Thoracic aorta (tissue), 2 donors: ENCODE measurements at regions not wholly inside any gene's neighbourhood (a gene's known extent, or its start where the extent isn't known, plus 50 kb on each side); places are given as distances from the start of the nearest gene placed in this dataset.

ENCODE experiments used
- ATAC-seq: fragments of 150-250 bp; one replicate; pipeline ENCODE4 v1.8.0; 2017; ENCODE audit warnings: low read depth; ENCODE audit not compliant: insufficient number of reproducible peaks, low FRiP score
- DNase-seq: peaks from one replicate; pipeline ENCODE4 v3.0.0-alpha.2; 2020; ENCODE audit warnings: low spot score
- H3K27ac ChIP-seq, 2 donors: fragments of 200-600 bp; sonication (generic); 1 replicate in 1 of 2; 2 replicates in 1 of 2; pipeline ENCODE4 v1.5.1; 2016; ENCODE audit warnings: mild to moderate bottlenecking in 2 of 2, moderate library complexity in 2 of 2
- H3K27me3 ChIP-seq: fragments of 200-600 bp; sonication (generic); replicated peaks from 2 replicates; pipeline ENCODE4 v1.6.0; 2016; ENCODE audit warnings: mild to moderate bottlenecking; ENCODE audit not compliant: insufficient read depth
- H3K36me3 ChIP-seq: fragments of 200-600 bp; sonication (generic); one replicate; pipeline ENCODE4 v1.5.1; 2016
- H3K4me1 ChIP-seq, 2 donors: fragments of 200-600 bp; sonication (generic); 1 replicate in 1 of 2; 2 replicates in 1 of 2; pipeline versions ENCODE4 v1.5.1 to v1.6.0; 2016; ENCODE audit warnings: low read depth in 2 of 2, mild to moderate bottlenecking in 1 of 2; ENCODE audit not compliant: control insufficient read depth in 1 of 2
- H3K4me3 ChIP-seq: fragments of 200-600 bp; sonication (generic); 2 replicates; pipeline ENCODE4 v1.5.1; 2016; ENCODE audit warnings: mild to moderate bottlenecking
- H3K9me3 ChIP-seq: fragments of 200-600 bp; sonication (generic); 2 replicates; pipeline ENCODE4 v1.5.1; 2016
- CTCF ChIP-seq: fragments of 200-600 bp; sonication (generic); IDR thresholded peaks from one replicate; pipeline ENCODE4 v1.5.1; 2019; ENCODE audit warnings: antibody characterized with exemption

GRCh38 chr5:60086583-60086982 lies 193.1 kb upstream of the PDE4D start:
- DNase-seq: no peak
- Histone ChIP-seq H3K4me3 (no peak overlapping the region), H3K27ac (no peak overlapping the region), H3K9me3 (peaks cover 12% of the 10 kb centered on the region), H3K36me3 (no peaks in the 10 kb centered on the region), H3K4me1 (no peaks in the 10 kb centered on the region), H3K27me3 (no peaks in the 10 kb centered on the region)
- ATAC-seq: no peak
- no peak for TF ChIP-seq CTCF

- ATAC-seq (no peak), DNase-seq (no peak)
- H3K4me3 ChIP-seq: no peak overlapping the region
- peaks cover 18% of the 10 kb centered on the region for H3K9me3 ChIP-seq
- H3K27ac ChIP-seq: no peak overlapping the region
- no peaks in the 10 kb centered on the region for H3K4me1 ChIP-seq
- H3K27me3 ChIP-seq: no peaks in the 10 kb centered on the region
- no peak for TF ChIP-seq CTCF
- H3K36me3 ChIP-seq: no peaks in the 10 kb centered on the region
These were observed 190.7 kb upstream of the PDE4D start for GRCh38 chr5:60084226-60084625.

GRCh38 chr5:60077292-60077691 lies 183.8 kb upstream of the PDE4D start:
- Histone ChIP-seq H3K27ac (no peak overlapping the region), H3K36me3 (no peaks in the 10 kb centered on the region), H3K4me3 (no peak overlapping the region), H3K4me1 (no peaks in the 10 kb centered on the region), H3K27me3 (no peaks in the 10 kb centered on the region), H3K9me3 (peaks cover 9% of the 10 kb centered on the region)
- DNase-seq (no peak), ATAC-seq (no peak)
- TF ChIP-seq CTCF: no peak

GRCh38 chr5:60076746-60077145 lies 183.2 kb upstream of the PDE4D start:
- H3K4me3 ChIP-seq: no peak overlapping the region
- peaks cover 9% of the 10 kb centered on the region for H3K9me3 ChIP-seq
- no peaks in the 10 kb centered on the region for H3K36me3 ChIP-seq
- ATAC-seq (no peak), DNase-seq (no peak)
- H3K27ac ChIP-seq: no peak overlapping the region
- no peaks in the 10 kb centered on the region for H3K4me1 ChIP-seq
- no peak for TF ChIP-seq CTCF
- H3K27me3 ChIP-seq: no peaks in the 10 kb centered on the region

- no peak for TF ChIP-seq CTCF
- no peaks in the 10 kb centered on the region for H3K4me1 ChIP-seq
- no peak for ATAC-seq
- no peak overlapping the region for H3K27ac ChIP-seq
- H3K4me3 ChIP-seq: no peak overlapping the region
- H3K36me3 ChIP-seq: no peaks in the 10 kb centered on the region
- no peaks in the 10 kb centered on the region for H3K27me3 ChIP-seq
- H3K9me3 ChIP-seq: no peaks in the 10 kb centered on the region
- DNase-seq: no peak
These were observed 173.0 kb upstream of the PDE4D start for GRCh38 chr5:60066502-60066901.
